ENCODE measurements at regions not wholly inside any gene's neighbourhood (a gene's known extent, or its start where the extent isn't known, plus 50 kb on each side); places are given as distances from the start of the nearest gene placed in this dataset.

DNA sequence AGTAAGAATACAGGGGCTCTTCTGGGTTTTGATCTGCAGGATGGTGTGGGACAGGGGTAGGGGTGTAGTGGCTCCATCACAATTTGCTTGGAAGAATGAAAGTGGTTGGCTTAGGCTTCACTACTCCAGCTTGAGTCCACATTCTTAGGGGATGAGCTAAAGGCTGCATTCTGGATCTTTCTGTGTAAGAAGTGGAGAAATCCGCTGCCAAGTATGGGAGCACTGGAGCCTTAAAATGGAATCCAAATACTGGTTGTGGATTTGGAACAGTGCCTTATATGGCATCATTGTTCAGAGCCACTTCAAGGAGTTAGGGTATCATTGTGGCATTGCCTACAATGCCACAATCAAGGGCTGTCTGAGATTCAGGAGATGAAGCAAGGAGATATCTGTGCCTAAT lies 187.1 kb downstream of the LMO4 start:
- H3K36me3 ChIP-seq (ENCODE audit: control insufficient read depth in 2 of 2, insufficient read depth in 2 of 2, low read length in 1 of 2), result no peaks in the 10 kb centered on the region
- intact Hi-C loops (cut with micrococcal nuclease; ENCODE audit: unreplicated experiment), result no loop called here
- H3K27me3 ChIP-seq (replicated peaks in 1 of 2; ENCODE audit: control insufficient read depth in 2 of 2, insufficient read depth in 2 of 2, low read length in 1 of 2), result no peaks in the 10 kb centered on the region; a peak in 1 of 4 replicates
- no peak overlapping the region for H3K4me3 ChIP-seq
- H3K4me1 ChIP-seq (ENCODE audit: control insufficient read depth, insufficient read depth, low read length), result no peaks in the 10 kb centered on the region
- SMC1A ChIA-PET (ENCODE audit: uncharacterized antibody, unreplicated experiment), result no interaction called here
- CTCF ChIA-PET, result interaction anchor here (0.6 kb wide), 1 partner anchor 232 kb away, joined by 3 read pairs; no protein-coding TSS in a partner anchor
- H2AFZ ChIP-seq (ENCODE audit: control insufficient read depth, low read depth, low read length), result no peak overlapping the region
- no peaks in the 10 kb centered on the region for H4K20me1 ChIP-seq (ENCODE audit: control insufficient read depth, insufficient read depth)
- 39% methylated on average over 1 of the region's 1 CpG for WGBS (ENCODE audit: insufficient coverage, insufficient replicate concordance, low lambda C conversion rate, missing lambda C conversion rate)
- H3K4me2 ChIP-seq (ENCODE audit: control insufficient read depth, insufficient read depth), result no peak overlapping the region
- TF ChIP-seq CEBPB (IDR thresholded peaks at IDR 0.05; ENCODE audit: borderline replicate concordance in 1 of 2, low read depth in 2 of 2, low read length in 2 of 2), result no peak
- TF ChIP-seq, protein P1, sequence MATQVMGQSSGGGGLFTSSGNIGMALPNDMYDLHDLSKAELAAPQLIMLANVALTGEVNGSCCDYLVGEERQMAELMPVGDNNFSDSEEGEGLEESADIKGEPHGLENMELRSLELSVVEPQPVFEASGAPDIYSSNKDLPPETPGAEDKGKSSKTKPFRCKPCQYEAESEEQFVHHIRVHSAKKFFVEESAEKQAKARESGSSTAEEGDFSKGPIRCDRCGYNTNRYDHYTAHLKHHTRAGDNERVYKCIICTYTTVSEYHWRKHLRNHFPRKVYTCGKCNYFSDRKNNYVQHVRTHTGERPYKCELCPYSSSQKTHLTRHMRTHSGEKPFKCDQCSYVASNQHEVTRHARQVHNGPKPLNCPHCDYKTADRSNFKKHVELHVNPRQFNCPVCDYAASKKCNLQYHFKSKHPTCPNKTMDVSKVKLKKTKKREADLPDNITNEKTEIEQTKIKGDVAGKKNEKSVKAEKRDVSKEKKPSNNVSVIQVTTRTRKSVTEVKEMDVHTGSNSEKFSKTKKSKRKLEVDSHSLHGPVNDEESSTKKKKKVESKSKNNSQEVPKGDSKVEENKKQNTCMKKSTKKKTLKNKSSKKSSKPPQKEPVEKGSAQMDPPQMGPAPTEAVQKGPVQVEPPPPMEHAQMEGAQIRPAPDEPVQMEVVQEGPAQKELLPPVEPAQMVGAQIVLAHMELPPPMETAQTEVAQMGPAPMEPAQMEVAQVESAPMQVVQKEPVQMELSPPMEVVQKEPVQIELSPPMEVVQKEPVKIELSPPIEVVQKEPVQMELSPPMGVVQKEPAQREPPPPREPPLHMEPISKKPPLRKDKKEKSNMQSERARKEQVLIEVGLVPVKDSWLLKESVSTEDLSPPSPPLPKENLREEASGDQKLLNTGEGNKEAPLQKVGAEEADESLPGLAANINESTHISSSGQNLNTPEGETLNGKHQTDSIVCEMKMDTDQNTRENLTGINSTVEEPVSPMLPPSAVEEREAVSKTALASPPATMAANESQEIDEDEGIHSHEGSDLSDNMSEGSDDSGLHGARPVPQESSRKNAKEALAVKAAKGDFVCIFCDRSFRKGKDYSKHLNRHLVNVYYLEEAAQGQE (IDR thresholded peaks at IDR 0.05; ENCODE audit: low read depth, low read length), result no peak
- TF ChIP-seq ZNF384 (IDR thresholded peaks at IDR 0.05; ENCODE audit: borderline replicate concordance, low read depth, low read length), result no peak
- no peak for TF ChIP-seq POU2F2 (IDR thresholded peaks at IDR 0.05; ENCODE audit: borderline replicate concordance, low read depth, low read length)
- TF ChIP-seq SMC3 (IDR thresholded peaks at IDR 0.05; ENCODE audit: borderline replicate concordance, low read length), result no peak
- no peak for TF ChIP-seq BACH1 (IDR thresholded peaks at IDR 0.05; ENCODE audit: borderline replicate concordance)
- no peak for TF ChIP-seq BCL11A (IDR thresholded peaks at IDR 0.05; ENCODE audit: low read depth, low read length)
- no peak for TF ChIP-seq NRF1 (conservative IDR thresholded peaks at IDR 0.05; ENCODE audit: low read depth, low read length)
- H3K9me3 ChIP-seq (replicated peaks; ENCODE audit: control insufficient read depth, insufficient read depth, low read length), result no peaks in the 10 kb centered on the region; the same call in 2 of the 3 replicates
- in situ Hi-C loops (cut with MboI), result no loop called here
- H3K9ac ChIP-seq (ENCODE audit: control insufficient read depth, insufficient read depth, low read length), result no peak overlapping the region
- POLR2A ChIA-PET, result no interaction called here
- no peak for FAIRE-seq
- no peaks in the 10 kb centered on the region for H3K79me2 ChIP-seq (ENCODE audit: control insufficient read depth, insufficient read depth, low read length)
- RAD21 ChIA-PET (ENCODE audit: unreplicated experiment), result no interaction called here
- no peak for DNase-seq (ENCODE audit: low read depth, low spot score)
- no peak for ATAC-seq
- H3K27ac ChIP-seq (ENCODE audit: control insufficient read depth, insufficient read depth), result no peak overlapping the region
- no TSS peak for BruUV-seq (replicated peaks)

All from GM12878 (cell line).